CD4-positive, alpha-beta memory T cell (primary cell): ENCODE measurements at regions not wholly inside any gene's neighbourhood (a gene's known extent, or its start where the extent isn't known, plus 50 kb on each side); places are given as distances from the start of the nearest gene placed in this dataset.

Experiments used
- CTCF ChIA-PET: fragments of 350-600 bp; sonication (Branson Sonifier 250); formaldehyde crosslinking; loops from one replicate; lab custom pipeline; 2021; ENCODE audit warnings: inconsistent platforms; ENCODE audit not compliant: partially characterized antibody; lab: Charles Lee
- POLR2A ChIA-PET: fragments of 350-600 bp; sonication (Branson Sonifier 250); formaldehyde crosslinking; loops from one replicate; lab custom pipeline; 2021; ENCODE audit not compliant: partially characterized antibody; lab: Charles Lee
- DNase-seq, 5 donors: peaks; one replicate each; pipeline versions ENCODE4 v3.0.0 to v3.0.0-alpha.2; 2020 to 2022; ENCODE audit warnings: mixed read lengths in 1 of 5
- H3K27ac ChIP-seq: one replicate; pipeline ENCODE4 v1.7.0; 2013; ENCODE audit warnings: low read depth, low read length
- H3K27me3 ChIP-seq: 2 replicates; pipeline ENCODE4 v1.7.0; 2013; ENCODE audit warnings: mild to moderate bottlenecking, low read length, moderate library complexity; ENCODE audit not compliant: insufficient read depth
- H3K36me3 ChIP-seq: 2 replicates; pipeline ENCODE4 v1.7.0; 2013; ENCODE audit warnings: mild to moderate bottlenecking, low read length, moderate library complexity; ENCODE audit not compliant: insufficient read depth
- H3K4me1 ChIP-seq: 2 replicates; pipeline ENCODE4 v1.7.0; 2013; ENCODE audit warnings: mild to moderate bottlenecking, low read length, moderate library complexity; ENCODE audit not compliant: insufficient read depth
- H3K4me3 ChIP-seq, 2 donors: one replicate each; pipeline ENCODE4 v1.7.0; 2013; ENCODE audit warnings: low read length in 2 of 2, mild to moderate bottlenecking in 1 of 2
- H3K9me3 ChIP-seq, 2 donors: one replicate each; pipeline ENCODE4 v1.7.0; 2013; ENCODE audit warnings: low read length in 2 of 2, control low read depth in 1 of 2; ENCODE audit not compliant: control insufficient read depth in 1 of 2
- H3K27ac Mint-ChIP-seq, 7 donors: one replicate each; pipeline ENCODE4 v1.8.0; 2020 to 2021; ENCODE audit warnings: mixed read lengths in 7 of 7, mild to moderate bottlenecking in 6 of 7, inconsistent platforms in 3 of 7, moderate library complexity in 3 of 7
- H3K27me3 Mint-ChIP-seq, 2 donors: one replicate each; pipeline ENCODE4 v1.8.0; 2020 to 2021; ENCODE audit warnings: mixed read lengths in 2 of 2
- H3K36me3 Mint-ChIP-seq, 2 donors: one replicate each; pipeline ENCODE4 v1.8.0; 2020 to 2021; ENCODE audit warnings: mixed read lengths in 2 of 2, inconsistent platforms in 1 of 2, mild to moderate bottlenecking in 1 of 2
- H3K4me1 Mint-ChIP-seq, 4 donors: one replicate each; pipeline ENCODE4 v1.8.0; 2020 to 2021; ENCODE audit warnings: mixed read lengths in 4 of 4, mild to moderate bottlenecking in 1 of 4
- H3K4me3 Mint-ChIP-seq, 8 donors: one replicate each; pipeline ENCODE4 v1.8.0; 2020 to 2021; ENCODE audit warnings: mixed read lengths in 8 of 8, mild to moderate bottlenecking in 7 of 8, moderate library complexity in 6 of 8, inconsistent platforms in 3 of 8
- H3K9me3 Mint-ChIP-seq, 8 donors: one replicate each; pipeline ENCODE4 v1.8.0; 2020 to 2021; ENCODE audit warnings: mixed read lengths in 8 of 8, mild to moderate bottlenecking in 5 of 8, inconsistent platforms in 3 of 8, moderate library complexity in 1 of 8
- intact Hi-C: fragments of 100-400 bp; cut with micrococcal nuclease; formaldehyde crosslinking; loops from one replicate; pipeline ENCODE4 v1.15.1; 2023

- Mint-ChIP-seq H3K4me3 (no peak overlapping the region), H3K36me3 (no peaks in the 10 kb centered on the region), H3K27me3 (peaks cover 2% of the 10 kb centered on the region in 2 donors), H3K27ac (no peak overlapping the region), H3K9me3 (peaks cover 0 to 2% (median 0%) of the 10 kb centered on the region in 8 donors), H3K4me1 (peaks cover 0 to 2% (median 0%) of the 10 kb centered on the region in 4 donors)
- Histone ChIP-seq H3K36me3 (no peaks in the 10 kb centered on the region), H3K4me1 (no peaks in the 10 kb centered on the region), H3K4me3 (no peak overlapping the region), H3K27ac (no peak overlapping the region), H3K9me3 (no peaks in the 10 kb centered on the region), H3K27me3 (no peaks in the 10 kb centered on the region)
- no peak for DNase-seq
- ChIA-PET POLR2A (no interaction called here), CTCF (interaction anchor here (1.1 kb wide), 1 partner anchor 1003 kb away, joined by 3 read pairs; no protein-coding TSS in a partner anchor)
- intact Hi-C loops: no loop called here
Observed at GRCh38 chr12:90020881-90021280, 312.2 kb upstream of the ATP2B1 start.

- peaks cover 2% of the 10 kb centered on the region in 2 donors for H3K27me3 Mint-ChIP-seq
- H3K27ac ChIP-seq: no peak overlapping the region
- ChIA-PET CTCF (interaction anchor here (0.7 to 1.2 kb wide), 2 partner anchors 11 to 558 kb away, joined by 3 to 4 read pairs; no protein-coding TSS in a partner anchor), POLR2A (no interaction called here)
- no peaks in the 10 kb centered on the region for H3K36me3 ChIP-seq
- no peaks in the 10 kb centered on the region for H3K27me3 ChIP-seq
- H3K4me3 Mint-ChIP-seq: no peak overlapping the region
- DNase-seq: no peak
- intact Hi-C loops: no loop called here
- H3K4me3 ChIP-seq: no peak overlapping the region
- H3K4me1 ChIP-seq: no peaks in the 10 kb centered on the region
- H3K4me1 Mint-ChIP-seq: peaks cover 0 to 2% (median 0%) of the 10 kb centered on the region in 4 donors
- no peak overlapping the region for H3K27ac Mint-ChIP-seq
- no peaks in the 10 kb centered on the region for H3K9me3 ChIP-seq
- no peaks in the 10 kb centered on the region for H3K36me3 Mint-ChIP-seq
- H3K9me3 Mint-ChIP-seq: peaks cover 0 to 2% (median 0%) of the 10 kb centered on the region in 8 donors
Observed at GRCh38 chr12:90020436-90020835, 311.8 kb upstream of the ATP2B1 start.

- no peak overlapping the region for H3K27ac Mint-ChIP-seq
- H3K9me3 Mint-ChIP-seq: peaks cover 0 to 2% (median 0%) of the 10 kb centered on the region in 8 donors
- Histone ChIP-seq H3K36me3 (no peaks in the 10 kb centered on the region), H3K27ac (no peak overlapping the region), H3K4me3 (no peak overlapping the region), H3K27me3 (no peaks in the 10 kb centered on the region), H3K4me1 (no peaks in the 10 kb centered on the region), H3K9me3 (no peaks in the 10 kb centered on the region)
- ChIA-PET POLR2A (no interaction called here), CTCF (interaction anchor here (0.7 to 1.2 kb wide), 2 partner anchors 10 to 558 kb away, joined by 3 to 4 read pairs; no protein-coding TSS in a partner anchor)
- H3K4me3 Mint-ChIP-seq: no peak overlapping the region
- intact Hi-C loops: no loop called here
- DNase-seq: no peak
- H3K4me1 Mint-ChIP-seq: peaks cover 0 to 2% (median 0%) of the 10 kb centered on the region in 4 donors
- H3K27me3 Mint-ChIP-seq: peaks cover 2% of the 10 kb centered on the region in 2 donors
- H3K36me3 Mint-ChIP-seq: no peaks in the 10 kb centered on the region
Observed at GRCh38 chr12:90020014-90020413, 311.4 kb upstream of the ATP2B1 start.

- peaks cover 0 to 2% (median 0%) of the 10 kb centered on the region in 8 donors for H3K9me3 Mint-ChIP-seq
- peaks cover 2% of the 10 kb centered on the region in 2 donors for H3K27me3 Mint-ChIP-seq
- H3K27me3 ChIP-seq: no peaks in the 10 kb centered on the region
- no peak overlapping the region for H3K27ac Mint-ChIP-seq
- H3K4me3 ChIP-seq: no peak overlapping the region
- peaks cover 8 to 12% (median 10%) of the 10 kb centered on the region in 4 donors for H3K4me1 Mint-ChIP-seq
- no peaks in the 10 kb centered on the region for H3K36me3 Mint-ChIP-seq
- CTCF ChIA-PET: interaction anchor here (1.8 kb wide), 1 partner anchor 474 kb away, joined by 6 read pairs; no protein-coding TSS in a partner anchor
- H3K27ac ChIP-seq: no peak overlapping the region
- no peaks in the 10 kb centered on the region for H3K36me3 ChIP-seq
- H3K4me3 Mint-ChIP-seq: no peak overlapping the region
- H3K9me3 ChIP-seq: no peaks in the 10 kb centered on the region
- H3K4me1 ChIP-seq: peaks cover 3% of the 10 kb centered on the region
- intact Hi-C loops: loop anchor here (10.0 kb wide), 1 partner anchor 413 kb away; no protein-coding TSS in a partner anchor
- POLR2A ChIA-PET: no interaction called here
- DNase-seq: no peak
Observed at GRCh38 chr12:90017316-90017715, 308.7 kb upstream of the ATP2B1 start.

GRCh38 chr12:90015228-90015627, 306.6 kb upstream of the ATP2B1 start:
- CTCF ChIA-PET: interaction anchor here (1.1 to 3.3 kb wide), 5 partner anchors 55 to 471 kb away, joined by 3 to 36 read pairs (median 6); no protein-coding TSS in a partner anchor

GRCh38 chr12:90013409-90013808, 304.8 kb upstream of the ATP2B1 start:
- H3K27me3 Mint-ChIP-seq: no peaks in the 10 kb centered on the region
- Histone ChIP-seq H3K4me1 (peaks cover 3% of the 10 kb centered on the region), H3K4me3 (no peak overlapping the region), H3K27me3 (no peaks in the 10 kb centered on the region), H3K36me3 (no peaks in the 10 kb centered on the region), H3K9me3 (no peaks in the 10 kb centered on the region), H3K27ac (no peak overlapping the region)
- H3K9me3 Mint-ChIP-seq: no peaks in the 10 kb centered on the region
- intact Hi-C loops: loop anchor here (1.0 to 10.0 kb wide), 3 partner anchors 307 to 470 kb away; no protein-coding TSS in a partner anchor
- peak overlapping the region in 2 of 7 donors; percentile 31 to 65 for H3K27ac Mint-ChIP-seq
- ChIA-PET CTCF (interaction anchor here (0.6 to 3.3 kb wide), 11 partner anchors 9 to 473 kb away, joined by 3 to 36 read pairs (median 4); no protein-coding TSS in a partner anchor), POLR2A (interaction anchor here (1.6 kb wide), 1 partner anchor 304 kb away, joined by 5 read pairs; the partner anchor contains the start of gene ATP2B1)
- DNase-seq: peak in 4 of 5 donors; percentile 21 to 32 (median 29)
- peaks cover 8 to 11% (median 10%) of the 10 kb centered on the region in 4 donors for H3K4me1 Mint-ChIP-seq
- H3K4me3 Mint-ChIP-seq: no peak overlapping the region
- no peaks in the 10 kb centered on the region for H3K36me3 Mint-ChIP-seq

More at GRCh38 chr12:90015228-90015627, 306.6 kb upstream of the ATP2B1 start:
- Mint-ChIP-seq H3K4me3 (no peak overlapping the region), H3K27ac (peak overlapping the region in 1 of 7 donors; percentile 64), H3K27me3 (peaks cover 0 to 2% of the 10 kb centered on the region in 2 donors), H3K4me1 (peaks cover 8 to 11% (median 10%) of the 10 kb centered on the region in 4 donors), H3K36me3 (no peaks in the 10 kb centered on the region), H3K9me3 (peaks cover 0 to 2% (median 0%) of the 10 kb centered on the region in 8 donors)
- Histone ChIP-seq H3K27ac (no peak overlapping the region), H3K4me3 (no peak overlapping the region), H3K27me3 (no peaks in the 10 kb centered on the region), H3K36me3 (no peaks in the 10 kb centered on the region), H3K9me3 (no peaks in the 10 kb centered on the region), H3K4me1 (peaks cover 3% of the 10 kb centered on the region)
- intact Hi-C loops: loop anchor here (10.0 kb wide), 1 partner anchor 410 kb away; no protein-coding TSS in a partner anchor
- no peak for DNase-seq
- POLR2A ChIA-PET: no interaction called here

GRCh38 chr12:90010089-90010488, 301.5 kb upstream of the ATP2B1 start:
- Mint-ChIP-seq H3K9me3 (no peaks in the 10 kb centered on the region), H3K4me3 (no peak overlapping the region), H3K27me3 (no peaks in the 10 kb centered on the region), H3K36me3 (no peaks in the 10 kb centered on the region), H3K27ac (no peak overlapping the region), H3K4me1 (peaks cover 9 to 14% (median 10%) of the 10 kb centered on the region in 4 donors)
- no peak for DNase-seq
- H3K27ac ChIP-seq: no peak overlapping the region
- intact Hi-C loops: loop anchor here (10.0 kb wide), 1 partner anchor 405 kb away; no protein-coding TSS in a partner anchor
- POLR2A ChIA-PET: no interaction called here
- no peak overlapping the region for H3K4me3 ChIP-seq
- no peaks in the 10 kb centered on the region for H3K9me3 ChIP-seq
- no peaks in the 10 kb centered on the region for H3K36me3 ChIP-seq
- peaks cover 3% of the 10 kb centered on the region for H3K4me1 ChIP-seq
- CTCF ChIA-PET: interaction anchor here (1.7 kb wide), 1 partner anchor 10 kb away, joined by 4 read pairs; no protein-coding TSS in a partner anchor
- no peaks in the 10 kb centered on the region for H3K27me3 ChIP-seq
